ENCODE measurements at regions not wholly inside any gene's neighbourhood (a gene's known extent, or its start where the extent isn't known, plus 50 kb on each side); places are given as distances from the start of the nearest gene placed in this dataset.

- no peak overlapping the region for H3K4me3 ChIP-seq (ENCODE audit: low read depth in 2 of 2, low read length in 2 of 2)
- no peak overlapping the region for H3K27ac ChIP-seq (ENCODE audit: low read length)
- in situ Hi-C loops (cut with HindIII; ENCODE audit: low pct_unique_long_range_greater_than_20kb, low sequenced_read_pairs): no loop called here
- H3K27me3 ChIP-seq (ENCODE audit: control insufficient read depth, insufficient read depth, low read length): no peaks in the 10 kb centered on the region
- TF ChIP-seq, protein P1, sequence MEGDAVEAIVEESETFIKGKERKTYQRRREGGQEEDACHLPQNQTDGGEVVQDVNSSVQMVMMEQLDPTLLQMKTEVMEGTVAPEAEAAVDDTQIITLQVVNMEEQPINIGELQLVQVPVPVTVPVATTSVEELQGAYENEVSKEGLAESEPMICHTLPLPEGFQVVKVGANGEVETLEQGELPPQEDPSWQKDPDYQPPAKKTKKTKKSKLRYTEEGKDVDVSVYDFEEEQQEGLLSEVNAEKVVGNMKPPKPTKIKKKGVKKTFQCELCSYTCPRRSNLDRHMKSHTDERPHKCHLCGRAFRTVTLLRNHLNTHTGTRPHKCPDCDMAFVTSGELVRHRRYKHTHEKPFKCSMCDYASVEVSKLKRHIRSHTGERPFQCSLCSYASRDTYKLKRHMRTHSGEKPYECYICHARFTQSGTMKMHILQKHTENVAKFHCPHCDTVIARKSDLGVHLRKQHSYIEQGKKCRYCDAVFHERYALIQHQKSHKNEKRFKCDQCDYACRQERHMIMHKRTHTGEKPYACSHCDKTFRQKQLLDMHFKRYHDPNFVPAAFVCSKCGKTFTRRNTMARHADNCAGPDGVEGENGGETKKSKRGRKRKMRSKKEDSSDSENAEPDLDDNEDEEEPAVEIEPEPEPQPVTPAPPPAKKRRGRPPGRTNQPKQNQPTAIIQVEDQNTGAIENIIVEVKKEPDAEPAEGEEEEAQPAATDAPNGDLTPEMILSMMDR (IDR thresholded peaks at IDR 0.05): no peak
- no peak for TF ChIP-seq POLR2AphosphoS5 (IDR thresholded peaks at IDR 0.05; ENCODE audit: low read depth, low read length)
- TF ChIP-seq REST (IDR thresholded peaks at IDR 0.05; ENCODE audit: insufficient read depth in 1 of 2, low read depth in 2 of 2, low read length in 1 of 2): no peak
- TF ChIP-seq TCF7L2 (IDR thresholded peaks at IDR 0.05; ENCODE audit: low read depth, low read length): no peak
- no peak for TF ChIP-seq SIN3A (IDR thresholded peaks at IDR 0.05; ENCODE audit: borderline replicate concordance, insufficient read depth, low read depth, low read length)
- no TSS peak for BruUV-seq (replicated peaks)
- ChIA-PET POLR2A (no interaction called here), CTCF (interaction anchor here (0.7 kb wide), 1 partner anchor 1896 kb away, joined by 3 read pairs; no protein-coding TSS in a partner anchor)
- no peaks in the 10 kb centered on the region for H3K9me3 ChIP-seq (ENCODE audit: control insufficient read depth, insufficient read depth, low read depth, low read length)
- no peaks in the 10 kb centered on the region for H3K4me1 ChIP-seq (ENCODE audit: control insufficient read depth, insufficient read depth, low read length)
- no peak for ATAC-seq
- no peak for DNase-seq (ENCODE audit: low read depth, low spot score)
- H3K36me3 ChIP-seq (ENCODE audit: control insufficient read depth, insufficient read depth, low read length): no peaks in the 10 kb centered on the region
- intact Hi-C loops (cut with micrococcal nuclease; ENCODE audit: unreplicated experiment): no loop called here
Measured at GRCh38 chr11:42170601-42171000, 711.1 kb upstream of the LRRC4C start.

- H3K4me3 ChIP-seq (ENCODE audit: low read depth in 2 of 2, low read length in 2 of 2): no peak overlapping the region
- no peaks in the 10 kb centered on the region for H3K9me3 ChIP-seq (ENCODE audit: control insufficient read depth, insufficient read depth, low read depth, low read length)
- TF ChIP-seq POLR2AphosphoS5 (IDR thresholded peaks at IDR 0.05; ENCODE audit: low read depth, low read length) (no peak), REST (IDR thresholded peaks at IDR 0.05; ENCODE audit: insufficient read depth in 1 of 2, low read depth in 2 of 2, low read length in 1 of 2) (no peak), TCF7L2 (IDR thresholded peaks at IDR 0.05; ENCODE audit: low read depth, low read length) (no peak), SIN3A (IDR thresholded peaks at IDR 0.05; ENCODE audit: borderline replicate concordance, insufficient read depth, low read depth, low read length) (no peak)
- TF ChIP-seq, protein P1 (IDR thresholded peaks at IDR 0.05): no peak
- ChIA-PET POLR2A (no interaction called here), CTCF (interaction anchor here (0.7 kb wide), 1 partner anchor 1896 kb away, joined by 3 read pairs; no protein-coding TSS in a partner anchor)
- H3K4me1 ChIP-seq (ENCODE audit: control insufficient read depth, insufficient read depth, low read length): no peaks in the 10 kb centered on the region
- no peaks in the 10 kb centered on the region for H3K27me3 ChIP-seq (ENCODE audit: control insufficient read depth, insufficient read depth, low read length)
- intact Hi-C loops (cut with micrococcal nuclease; ENCODE audit: unreplicated experiment) (no loop called here), in situ Hi-C loops (cut with HindIII; ENCODE audit: low pct_unique_long_range_greater_than_20kb, low sequenced_read_pairs) (no loop called here)
- BruUV-seq (replicated peaks): no TSS peak
- no peak for DNase-seq (ENCODE audit: low read depth, low spot score)
- no peaks in the 10 kb centered on the region for H3K36me3 ChIP-seq (ENCODE audit: control insufficient read depth, insufficient read depth, low read length)
- ATAC-seq: no peak
- H3K27ac ChIP-seq (ENCODE audit: low read length): no peak overlapping the region
Measured at GRCh38 chr11:42171046-42171445, 711.6 kb upstream of the LRRC4C start.

All from Panc1 (cell line).